Motor neuron (in vitro differentiated cells): ENCODE measurements at regions not wholly inside any gene's neighbourhood (a gene's known extent, or its start where the extent isn't known, plus 50 kb on each side); places are given as distances from the start of the nearest gene placed in this dataset.
"Not testable (repeated sequence)": the region's sequence is repeated elsewhere in the genome, so short reads cannot be mapped to it uniquely, and the experiment has no call there.

Experiments used
- ATAC-seq, 8 experiments: fragments of 200-7000 bp; cut with Tn5 transposase; replicated peaks in 6 of 8; 2 replicates each; pipeline ENCODE4 v1.8.0; 2021; ENCODE audit warnings: mild to moderate bottlenecking in 8 of 8, moderate library complexity in 8 of 8
- H3K27ac ChIP-seq, 2 donors: fragments of 250-450 bp; sonication (Bioruptor Pico); 2 replicates each; pipeline ENCODE4 v1.9.0; 2021; ENCODE audit warnings: antibody characterized with exemption in 2 of 2, mild to moderate bottlenecking in 2 of 2, moderate library complexity in 1 of 2
- H3K4me1 ChIP-seq, 2 donors: fragments of 250-450 bp; sonication (Bioruptor Pico); replicated peaks in 1 of 2; 2 replicates each; pipeline ENCODE4 v1.6.1; 2021; ENCODE audit warnings: antibody characterized with exemption in 2 of 2, mild to moderate bottlenecking in 2 of 2, moderate library complexity in 1 of 2
- H3K4me3 ChIP-seq, 5 donors: fragments of 250-450 bp; sonication (Bioruptor Pico); 2 replicates each; pipeline ENCODE4 v1.9.0; 2021; ENCODE audit warnings: antibody characterized with exemption in 5 of 5, mild to moderate bottlenecking in 5 of 5, moderate library complexity in 4 of 5
- WGBS, 10 experiments: fragments of 450-650 bp; shearing (Covaris generic); methylation state at CpG; one replicate each; pipeline ENCODE4 v1.0.0; 2022; 5-methylcytosine and 5-hydroxymethylcytosine counted together
- in situ Hi-C, 9 experiments: fragments of 400-800 bp; cut with MboI; loops; one replicate each; pipeline ENCODE4 v1.15.0; 2021; ENCODE audit warnings: low sequenced_read_pairs in 9 of 9, low pct_unique_long_range_greater_than_20kb in 2 of 9; ENCODE audit not compliant: unreplicated experiment in 9 of 9

- H3K4me1 ChIP-seq, ATAC-seq, H3K27ac ChIP-seq, H3K4me3 ChIP-seq: not testable (repeated sequence)
- in situ Hi-C loops: loop anchor here in 1 of 9 experiments (25.0 kb wide), 1 partner anchor 278 kb away; no protein-coding TSS in a partner anchor
- 20 to 100% (median 91%) methylated on average over 1 to 2 of the region's 2 CpGs; no CpG with 5 or more reads in 2 of the 10 experiments for WGBS, 10 experiments
These were observed 50.2 kb upstream of the NEIL3 start for GRCh38 chr4:177259466-177259865.
